Tibial artery (tissue), 4 donors: ENCODE measurements at regions not wholly inside any gene's neighbourhood (a gene's known extent, or its start where the extent isn't known, plus 50 kb on each side); places are given as distances from the start of the nearest gene placed in this dataset.

Experiments used
- DNase-seq, 2 donors: peaks; one replicate each; pipeline ENCODE4 v3.0.0-alpha.2; 2019
- H3K27ac ChIP-seq, 2 donors: fragments of 200-600 bp; sonication (generic) in 1 of 2; 1 replicate in 1 of 2; 2 replicates in 1 of 2; pipeline ENCODE4 v1.5.1; 2018 to 2019; ENCODE audit warnings: mild to moderate bottlenecking in 1 of 2
- H3K27me3 ChIP-seq, 2 donors: fragments of 200-600 bp; sonication (generic) in 1 of 2; one replicate each; pipeline versions ENCODE4 v1.5.1 to v1.6.0; 2016 to 2019
- H3K36me3 ChIP-seq, 3 donors: fragments of 200-600 bp; sonication (generic) in 2 of 3; one replicate each; pipeline ENCODE4 v1.5.1; 2016 to 2019; ENCODE audit warnings: mild to moderate bottlenecking in 2 of 3
- H3K4me1 ChIP-seq, 4 donors: fragments of 200-600 bp; sonication (generic) in 2 of 4; 1 replicate in 3 of 4; 2 replicates in 1 of 4; pipeline ENCODE4 v1.5.1; 2016 to 2019
- H3K4me3 ChIP-seq, 2 donors: fragments of 200-600 bp; sonication (generic) in 1 of 2; 1 replicate in 1 of 2; 2 replicates in 1 of 2; pipeline ENCODE4 v1.5.1; 2018 to 2019; ENCODE audit warnings: mild to moderate bottlenecking in 2 of 2
- H3K9me3 ChIP-seq, 3 donors: fragments of 200-600 bp; sonication (generic) in 1 of 3; one replicate each; pipeline ENCODE4 v1.5.1; 2016 to 2019
- intact Hi-C: fragments of 100-400 bp; cut with DNase I; formaldehyde crosslinking; loops from one replicate; pipeline ENCODE4 v1.15.0; 2023; ENCODE audit warnings: low total_unique reads
- TF ChIP-seq, protein P1 (sequence below), 2 experiments: fragments of 200-600 bp in 1 of 2; fragments of 450-650 bp in 1 of 2; IDR thresholded peaks; one replicate each; pipeline ENCODE4 v1.5.1; 2017 to 2019; ENCODE audit warnings: antibody characterized with exemption in 2 of 2, mild to moderate bottlenecking in 1 of 2, moderate library complexity in 1 of 2

DNA sequence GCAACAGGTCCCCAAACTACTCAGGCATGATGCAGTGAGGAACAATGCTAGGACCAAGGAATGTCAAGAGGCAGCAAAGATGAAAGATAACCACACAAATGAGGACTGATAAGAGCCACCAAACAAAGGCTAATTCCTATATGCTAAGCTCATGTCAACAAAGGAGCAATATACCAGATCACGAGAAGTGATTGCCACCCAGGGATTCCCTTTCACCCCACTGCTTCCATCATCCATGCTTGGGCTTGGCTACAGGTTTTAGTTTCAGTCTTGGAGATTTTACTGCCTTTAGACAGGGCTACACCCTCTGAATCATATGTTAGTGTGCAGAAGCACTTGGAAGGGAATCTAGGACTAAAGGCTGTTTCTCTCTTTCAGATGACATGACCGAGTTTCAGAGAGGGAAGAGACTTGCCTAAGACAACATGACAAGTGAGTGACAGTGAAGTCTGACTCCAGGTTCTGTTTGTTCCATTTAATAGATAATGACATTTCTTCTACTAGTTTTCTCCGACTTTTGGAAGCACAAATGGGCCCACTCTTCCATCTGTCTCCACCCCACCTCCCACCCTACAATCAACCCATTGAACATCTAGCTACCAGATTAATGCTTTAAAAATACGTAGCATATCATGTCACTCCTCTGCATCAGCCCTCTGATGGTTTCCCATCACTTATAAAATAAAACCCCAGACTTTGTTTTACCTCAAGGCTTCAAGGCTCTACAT lies 173.5 kb upstream of the LRRN1 start:
- no peak for DNase-seq
- H3K27me3 ChIP-seq = no peaks in the 10 kb centered on the region
- TF ChIP-seq, protein P1, sequence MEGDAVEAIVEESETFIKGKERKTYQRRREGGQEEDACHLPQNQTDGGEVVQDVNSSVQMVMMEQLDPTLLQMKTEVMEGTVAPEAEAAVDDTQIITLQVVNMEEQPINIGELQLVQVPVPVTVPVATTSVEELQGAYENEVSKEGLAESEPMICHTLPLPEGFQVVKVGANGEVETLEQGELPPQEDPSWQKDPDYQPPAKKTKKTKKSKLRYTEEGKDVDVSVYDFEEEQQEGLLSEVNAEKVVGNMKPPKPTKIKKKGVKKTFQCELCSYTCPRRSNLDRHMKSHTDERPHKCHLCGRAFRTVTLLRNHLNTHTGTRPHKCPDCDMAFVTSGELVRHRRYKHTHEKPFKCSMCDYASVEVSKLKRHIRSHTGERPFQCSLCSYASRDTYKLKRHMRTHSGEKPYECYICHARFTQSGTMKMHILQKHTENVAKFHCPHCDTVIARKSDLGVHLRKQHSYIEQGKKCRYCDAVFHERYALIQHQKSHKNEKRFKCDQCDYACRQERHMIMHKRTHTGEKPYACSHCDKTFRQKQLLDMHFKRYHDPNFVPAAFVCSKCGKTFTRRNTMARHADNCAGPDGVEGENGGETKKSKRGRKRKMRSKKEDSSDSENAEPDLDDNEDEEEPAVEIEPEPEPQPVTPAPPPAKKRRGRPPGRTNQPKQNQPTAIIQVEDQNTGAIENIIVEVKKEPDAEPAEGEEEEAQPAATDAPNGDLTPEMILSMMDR (IDR thresholded peaks at IDR 0.05) = no peak
- no peaks in the 10 kb centered on the region for H3K36me3 ChIP-seq
- intact Hi-C loops = no loop called here
- H3K4me1 ChIP-seq = no peaks in the 10 kb centered on the region
- H3K9me3 ChIP-seq = no peaks in the 10 kb centered on the region
- H3K4me3 ChIP-seq = no peak overlapping the region
- no peak overlapping the region for H3K27ac ChIP-seq

DNA sequence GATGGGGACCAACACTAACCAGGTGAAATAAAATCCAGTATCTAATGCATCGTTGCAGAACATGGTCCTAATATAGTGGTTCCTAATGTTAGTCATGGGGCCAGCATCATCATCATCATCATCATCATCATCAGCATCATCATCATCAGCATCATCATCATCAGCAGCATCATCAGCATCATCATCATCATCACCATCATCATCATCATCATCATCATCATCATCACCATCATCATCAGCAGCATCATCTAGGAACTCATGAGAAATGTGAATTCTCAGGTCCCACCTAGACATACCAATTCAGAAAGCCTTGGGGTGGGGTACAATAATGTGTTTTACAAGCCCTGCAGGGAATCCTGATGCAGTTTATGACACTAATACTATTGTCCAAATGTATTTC lies 179.4 kb upstream of the LRRN1 start:
- Histone ChIP-seq H3K36me3 (no peaks in the 10 kb centered on the region), H3K27me3 (no peaks in the 10 kb centered on the region), H3K9me3 (no peaks in the 10 kb centered on the region), H3K4me1 (no peaks in the 10 kb centered on the region), H3K4me3 (no peak overlapping the region), H3K27ac (no peak overlapping the region)
- no peak for DNase-seq
- intact Hi-C loops = no loop called here
- TF ChIP-seq, protein P1 (IDR thresholded peaks at IDR 0.05) = no peak

DNA sequence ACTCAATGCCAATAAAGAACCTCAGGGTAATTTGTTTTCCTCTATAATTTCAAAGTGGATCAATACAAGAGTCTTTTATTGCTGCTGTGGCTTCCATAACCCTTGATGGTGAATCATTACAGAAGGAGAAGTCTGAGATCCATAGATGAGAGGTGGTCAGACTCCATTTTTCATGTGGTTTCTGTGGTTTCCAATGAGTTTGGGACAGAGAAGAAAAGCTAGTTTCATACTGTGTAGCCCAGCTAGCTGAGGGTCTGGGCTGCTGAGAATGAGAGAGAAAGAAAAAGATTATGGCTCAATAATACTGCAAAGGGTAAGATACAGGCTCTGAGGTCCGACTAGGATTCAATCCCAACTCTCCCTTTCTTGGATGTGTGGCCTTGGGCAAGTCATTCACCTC lies 180.6 kb upstream of the LRRN1 start:
- Histone ChIP-seq H3K4me1 (no peaks in the 10 kb centered on the region), H3K4me3 (no peak overlapping the region), H3K9me3 (no peaks in the 10 kb centered on the region), H3K27ac (no peak overlapping the region), H3K36me3 (no peaks in the 10 kb centered on the region), H3K27me3 (no peaks in the 10 kb centered on the region)
- intact Hi-C loops = no loop called here
- TF ChIP-seq, protein P1 (IDR thresholded peaks at IDR 0.05) = no peak
- no peak for DNase-seq

DNA sequence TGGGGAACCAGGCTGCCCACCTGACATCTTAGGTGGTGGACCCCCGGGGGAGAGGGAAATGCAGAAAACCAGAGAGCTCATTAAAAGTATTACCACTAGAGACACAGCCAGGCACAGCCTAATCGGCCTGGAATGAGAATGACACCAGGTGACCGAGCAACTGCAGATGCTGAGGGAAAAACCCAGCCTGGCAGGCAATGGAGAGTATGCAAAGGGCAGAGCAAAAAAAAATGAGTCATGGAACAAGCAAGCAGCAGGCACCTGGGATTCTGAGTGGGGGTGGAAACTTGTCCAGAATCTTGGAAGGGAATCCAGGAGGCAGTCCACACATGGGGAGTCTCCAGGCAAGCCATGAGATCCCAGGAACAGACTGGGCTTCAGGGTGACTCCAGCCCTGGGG lies 183.7 kb upstream of the LRRN1 start:
- no peaks in the 10 kb centered on the region for H3K4me1 ChIP-seq
- no peaks in the 10 kb centered on the region for H3K9me3 ChIP-seq
- TF ChIP-seq, protein P1 (IDR thresholded peaks at IDR 0.05) = no peak
- DNase-seq = no peak
- H3K27ac ChIP-seq = no peak overlapping the region
- H3K4me3 ChIP-seq = no peak overlapping the region
- no peaks in the 10 kb centered on the region for H3K36me3 ChIP-seq
- intact Hi-C loops = no loop called here
- H3K27me3 ChIP-seq = no peaks in the 10 kb centered on the region

DNA sequence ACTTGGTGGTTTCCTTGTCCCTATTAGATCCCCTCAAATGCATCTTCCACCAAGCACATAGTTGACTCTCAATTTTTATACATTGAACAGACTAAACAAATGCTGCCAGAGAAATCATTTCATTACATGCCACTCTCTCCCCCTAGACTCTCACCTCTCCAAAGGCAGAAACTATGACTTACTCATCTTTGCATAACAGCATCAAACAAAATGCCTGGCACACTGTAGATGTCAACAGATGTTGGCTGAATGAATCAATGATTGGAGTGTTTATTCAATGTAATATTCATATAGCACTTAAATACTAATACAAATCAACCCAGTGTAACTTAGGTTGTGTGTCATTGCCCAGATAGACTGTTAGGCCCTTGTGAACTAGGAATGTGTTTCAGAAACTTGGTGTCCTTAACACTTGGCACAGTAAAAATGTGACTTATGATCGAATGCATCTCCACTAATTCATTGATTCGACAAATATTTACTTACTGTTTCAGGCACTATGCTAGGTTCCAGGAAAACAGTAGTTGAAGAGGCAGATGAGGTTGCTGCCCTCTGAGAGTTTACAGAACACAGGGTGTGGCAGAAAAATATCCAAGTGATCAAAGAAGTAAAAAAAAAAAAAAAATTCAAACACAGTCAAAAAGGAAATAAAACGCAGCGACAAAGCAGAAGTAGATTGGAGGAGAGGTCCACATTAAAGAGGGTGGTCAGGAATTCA lies 188.5 kb upstream of the LRRN1 start:
- intact Hi-C loops = no loop called here
- no peaks in the 10 kb centered on the region for H3K4me1 ChIP-seq

More for the DNA sequence above, 188.5 kb upstream of the LRRN1 start:
- H3K9me3 ChIP-seq = no peaks in the 10 kb centered on the region
- no peak overlapping the region for H3K27ac ChIP-seq
- no peak for DNase-seq
- H3K27me3 ChIP-seq = no peaks in the 10 kb centered on the region
- H3K4me3 ChIP-seq = no peak overlapping the region
- no peaks in the 10 kb centered on the region for H3K36me3 ChIP-seq
- TF ChIP-seq, protein P1 (IDR thresholded peaks at IDR 0.05) = no peak
